IPS DF 19.7 (cell line): ENCODE measurements at regions not wholly inside any gene's neighbourhood (a gene's known extent, or its start where the extent isn't known, plus 50 kb on each side); places are given as distances from the start of the nearest gene placed in this dataset.

Experiments used
- DNase-seq: peaks from one replicate; pipeline ENCODE4 v3.0.0-alpha.2; 2013; ENCODE audit warnings: low read depth, low spot score

DNA sequence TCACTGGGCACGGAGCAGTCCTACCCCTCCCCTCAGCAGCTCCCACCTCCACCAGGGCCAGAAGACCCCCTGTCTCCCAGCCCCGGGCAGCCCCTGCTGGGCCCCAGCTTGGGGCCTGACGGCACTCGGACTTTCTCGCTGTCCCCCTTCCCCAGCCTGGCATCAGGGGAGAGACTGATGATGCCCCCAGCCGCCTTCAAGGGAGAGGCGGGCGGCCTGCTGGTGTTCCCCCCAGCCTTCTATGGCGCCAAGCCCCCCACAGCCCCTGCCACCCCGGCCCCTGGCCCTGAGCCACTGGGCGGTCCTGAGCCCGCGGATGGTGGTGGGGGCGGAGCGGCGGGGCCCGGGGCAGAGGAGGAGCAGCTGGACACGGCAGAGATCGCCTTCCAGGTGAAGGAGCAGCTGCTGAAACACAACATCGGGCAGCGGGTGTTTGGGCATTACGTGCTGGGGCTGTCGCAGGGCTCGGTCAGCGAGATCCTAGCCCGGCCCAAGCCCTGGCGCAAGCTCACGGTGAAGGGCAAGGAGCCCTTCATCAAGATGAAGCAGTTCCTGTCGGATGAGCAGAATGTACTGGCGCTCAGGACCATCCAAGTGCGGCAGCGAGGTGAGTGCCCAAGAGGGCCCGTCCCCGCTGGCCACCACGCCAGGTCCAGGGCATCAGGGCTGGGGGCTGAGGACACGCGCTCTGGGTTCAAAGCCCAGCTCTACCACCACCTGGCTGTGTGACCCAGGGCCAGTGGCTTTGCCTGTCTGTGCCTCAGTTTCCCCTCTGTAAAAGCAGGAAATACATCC is 58.6 kb downstream of the PHETA1 start:
- DNase-seq = no peak

DNA sequence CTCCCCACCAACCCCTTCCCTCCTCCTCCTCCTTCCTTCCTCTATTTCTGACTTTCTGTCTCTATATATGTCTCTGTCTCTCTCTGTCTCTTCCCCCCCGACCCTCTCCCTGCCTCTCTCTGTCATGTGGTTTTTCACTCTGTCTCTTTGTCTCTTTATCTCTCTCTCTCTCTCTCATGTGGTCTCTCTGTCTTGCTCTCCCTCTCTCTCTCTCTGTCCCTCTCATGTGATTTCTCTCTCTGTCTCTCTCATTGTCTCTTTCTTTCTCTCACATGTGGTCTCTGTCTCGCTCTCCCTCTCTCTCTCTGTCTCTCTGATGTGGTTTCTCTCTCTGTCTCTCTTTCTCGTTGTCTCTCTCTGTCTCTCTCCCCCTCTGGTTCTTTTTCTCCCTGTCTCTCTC is 59.3 kb downstream of the PHETA1 start:
- DNase-seq = no peak

DNA sequence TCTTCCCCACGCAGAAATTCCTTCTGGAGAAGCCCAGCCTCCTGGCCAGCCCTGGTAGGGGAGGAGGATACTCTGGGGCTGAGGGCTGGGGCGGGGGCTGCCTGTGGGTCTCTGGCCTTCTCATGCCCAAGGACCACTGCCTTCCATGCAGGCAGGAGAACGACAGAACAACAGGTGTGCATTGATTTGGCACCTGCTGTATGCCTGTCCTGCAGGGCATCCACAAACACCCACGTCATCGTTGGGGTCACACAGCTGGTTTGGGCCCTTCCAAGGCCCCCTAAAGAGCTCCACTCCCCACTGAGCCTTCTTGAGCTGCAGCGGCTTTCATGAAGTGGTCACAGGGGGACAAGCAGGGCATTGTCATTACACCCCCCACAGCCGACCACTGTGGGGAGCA is 60.4 kb downstream of the PHETA1 start:
- no peak for DNase-seq

DNA sequence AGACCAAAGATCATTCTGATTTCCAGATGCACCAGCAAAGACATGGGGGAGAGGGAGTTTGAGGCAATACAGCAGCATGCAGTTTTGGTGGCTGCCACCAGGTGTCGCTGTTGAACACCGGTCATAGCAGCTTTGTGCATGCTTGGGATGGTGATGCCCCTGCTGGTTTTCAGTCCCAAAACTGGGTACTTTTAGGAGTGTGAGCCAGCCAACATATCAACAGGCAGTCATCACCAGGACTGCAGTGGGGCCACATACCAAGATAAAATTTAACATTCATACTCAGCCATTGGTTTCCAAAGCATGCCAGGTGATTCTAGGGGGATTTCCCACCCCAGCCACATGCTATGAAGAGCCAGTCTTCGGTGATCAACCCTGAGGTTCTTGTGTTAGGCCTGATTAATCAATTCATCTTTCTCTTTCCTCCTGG is 64.2 kb downstream of the PHETA1 start:
- DNase-seq = no peak

DNA sequence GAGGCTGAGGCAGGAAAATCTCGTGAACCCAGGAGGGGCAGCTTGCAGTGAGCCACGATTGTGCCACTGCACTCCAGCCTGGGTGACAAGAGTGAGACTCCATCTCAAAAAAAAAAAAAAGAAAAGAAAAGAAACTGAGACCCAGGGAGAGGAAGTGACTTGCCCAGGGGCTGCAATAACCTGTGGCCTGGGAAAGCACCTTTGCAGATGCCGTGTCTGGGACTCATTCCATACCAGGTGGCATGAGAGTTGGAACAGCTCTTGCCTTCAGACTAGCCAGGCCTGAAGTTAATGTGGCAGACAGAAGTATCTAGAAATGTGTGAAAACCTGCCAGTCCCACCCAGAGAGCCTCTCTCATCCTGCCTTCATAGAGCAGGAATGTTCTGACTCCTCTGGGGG is 65.4 kb downstream of the PHETA1 start:
- DNase-seq = no peak

DNA sequence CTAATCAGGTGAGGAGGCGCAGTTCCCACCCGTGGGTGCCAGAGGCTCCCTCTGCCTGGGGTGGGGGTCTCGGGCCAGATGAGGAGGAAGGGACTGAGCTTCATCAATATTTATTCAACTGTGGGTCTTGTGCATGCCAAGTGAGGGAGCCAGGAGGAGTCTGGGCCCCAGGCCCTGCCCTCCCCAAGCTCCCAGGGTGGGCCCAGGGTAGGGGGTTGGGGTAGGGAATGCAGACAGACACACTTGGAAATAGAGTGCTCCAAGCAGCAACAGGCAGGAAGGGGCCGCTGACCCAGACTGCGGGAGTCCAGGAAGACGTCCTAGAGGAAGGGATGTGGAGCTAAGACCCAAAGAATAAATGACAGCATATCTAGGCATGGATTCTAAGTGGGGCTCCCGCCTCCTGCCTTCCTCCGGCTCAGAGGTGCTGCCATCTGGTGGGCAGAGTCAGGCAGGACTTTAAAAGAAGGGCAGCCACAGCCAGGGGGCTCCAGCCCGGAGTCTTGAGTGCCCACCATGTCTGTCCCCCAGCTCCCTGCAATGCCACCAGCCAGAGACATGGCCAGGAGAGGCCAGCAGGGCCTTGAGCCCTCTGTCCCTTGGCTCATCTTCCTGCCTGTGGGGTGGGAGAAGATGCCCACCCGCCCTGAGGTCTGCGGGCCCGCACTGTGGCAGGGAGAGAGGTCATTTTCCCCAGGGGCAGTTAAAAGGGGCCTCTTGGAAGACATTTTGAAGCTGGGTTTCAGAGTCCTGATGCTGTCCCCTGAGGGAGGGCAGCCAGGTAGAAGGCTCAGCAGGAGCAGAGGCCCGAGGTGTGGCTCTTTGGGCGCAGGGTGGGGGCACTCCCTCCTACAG is 70.1 kb downstream of the PHETA1 start:
- DNase-seq = peak; percentile 40

DNA sequence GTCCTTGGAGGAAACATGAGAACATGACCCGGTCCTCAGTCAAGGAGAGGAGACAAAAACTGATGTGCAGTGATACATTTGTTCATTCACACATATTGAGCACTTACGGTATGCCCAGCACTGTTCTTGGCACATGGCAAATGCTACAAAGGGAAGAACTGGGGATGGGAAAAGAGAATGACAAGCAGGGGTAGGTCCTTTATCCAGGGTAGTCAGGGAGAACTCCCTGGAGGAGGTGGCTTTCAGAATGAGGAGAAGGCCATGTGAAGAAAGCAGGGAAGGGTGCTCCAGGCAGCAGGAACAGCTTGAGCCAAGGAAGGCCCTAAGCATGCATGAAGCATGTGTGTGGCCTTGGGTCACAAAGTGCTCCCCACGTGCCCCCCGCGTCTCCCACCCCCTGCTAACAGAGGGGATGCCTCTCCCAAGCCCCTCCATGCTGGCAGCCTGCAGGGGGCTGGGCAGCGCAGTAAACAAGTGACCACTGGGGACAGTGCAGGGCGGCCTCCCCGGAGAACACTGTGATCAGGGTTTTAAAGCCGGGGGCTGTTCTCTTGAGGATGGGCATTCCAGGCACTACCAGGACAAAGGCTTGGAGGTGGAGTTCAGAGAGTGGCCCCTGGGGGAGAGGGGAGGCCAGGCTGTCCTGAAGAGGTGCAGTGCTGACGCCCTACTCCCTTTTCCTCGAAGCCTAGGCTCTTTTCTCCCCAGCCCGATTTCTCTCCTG is 71.0 kb downstream of the PHETA1 start:
- DNase-seq = no peak

DNA sequence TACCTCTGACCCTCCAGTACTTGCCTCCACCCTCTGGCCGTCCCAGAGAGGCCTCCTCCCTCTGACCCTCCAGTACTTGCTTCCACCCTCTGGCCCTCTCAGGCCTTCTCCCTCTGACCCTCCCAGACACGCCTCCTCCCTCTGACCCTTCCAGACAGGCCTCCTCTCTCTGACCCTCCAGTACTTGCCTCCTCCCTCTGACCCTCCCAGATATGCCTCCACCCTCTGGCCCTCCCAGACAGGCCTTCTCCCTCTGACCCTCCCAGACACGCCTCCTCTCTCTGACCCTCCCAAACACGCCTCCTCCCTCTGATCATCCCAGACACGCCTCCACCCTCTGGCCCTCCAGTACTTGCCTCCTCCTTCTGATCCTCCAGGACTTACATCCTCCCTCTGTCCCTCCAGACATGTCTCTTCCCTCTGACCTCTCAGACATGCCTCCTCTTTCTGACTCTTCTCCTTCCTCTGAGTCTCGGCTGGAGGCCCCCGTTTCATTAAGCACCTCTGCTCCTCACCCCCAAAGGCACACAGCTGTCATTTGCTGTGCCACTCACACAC is 71.9 kb downstream of the PHETA1 start:
- DNase-seq = no peak

DNA sequence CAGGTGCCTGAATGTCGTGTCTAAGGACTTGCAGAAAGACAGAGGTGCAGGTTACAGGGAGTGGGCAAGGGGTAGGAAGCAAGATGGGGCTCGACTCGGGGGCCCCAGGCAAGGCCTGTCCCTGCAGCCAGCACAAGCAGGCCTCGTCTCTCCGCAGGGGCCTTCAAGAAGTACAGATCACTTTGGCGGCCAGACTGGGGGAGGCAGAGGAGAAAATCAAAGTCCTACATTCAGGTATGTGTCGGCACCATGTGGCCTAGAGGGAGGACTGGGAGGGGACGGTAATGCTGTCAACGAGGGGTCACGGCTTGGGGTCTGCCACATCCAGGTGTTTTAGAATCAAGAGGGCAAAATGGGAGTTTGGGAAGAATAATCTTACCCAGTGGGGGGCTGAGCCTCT is 73.7 kb downstream of the PHETA1 start:
- no peak for DNase-seq

DNA sequence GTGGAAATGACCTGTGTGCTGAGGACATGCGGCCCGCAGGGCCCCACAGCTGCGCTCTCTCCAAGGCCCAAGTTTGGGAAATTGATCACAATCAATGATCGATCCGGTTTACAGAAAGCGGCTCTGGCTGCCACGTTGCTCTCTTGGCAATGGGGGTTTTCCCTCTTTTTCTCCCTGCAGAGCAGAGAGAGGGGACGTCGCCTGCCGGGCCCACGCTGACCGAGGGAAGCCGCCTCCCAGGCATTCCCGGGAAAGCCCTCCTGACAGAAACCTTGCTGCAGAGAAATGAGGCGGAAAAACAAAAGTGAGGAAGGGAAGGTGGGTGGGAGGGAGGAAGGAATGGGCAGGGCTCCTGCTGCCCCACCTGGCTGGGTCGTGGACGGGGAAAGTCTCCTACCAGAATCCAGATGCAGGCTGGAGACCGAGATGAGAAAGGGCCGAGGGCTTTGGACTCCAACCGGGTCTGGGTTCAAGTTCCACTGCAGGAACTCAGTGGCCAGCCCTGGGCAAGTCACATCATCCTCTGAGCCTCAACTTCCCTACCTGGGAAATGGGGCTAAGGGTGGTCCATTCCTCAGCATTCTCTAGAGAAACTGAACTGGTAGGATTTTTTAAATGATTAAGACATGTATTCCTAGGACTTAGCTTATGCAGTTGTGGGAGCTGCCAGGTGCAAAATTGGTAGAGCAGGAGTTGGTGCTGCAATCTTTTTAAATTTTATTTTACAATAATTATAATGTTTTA is 75.5 kb downstream of the PHETA1 start:
- DNase-seq = no peak

DNA sequence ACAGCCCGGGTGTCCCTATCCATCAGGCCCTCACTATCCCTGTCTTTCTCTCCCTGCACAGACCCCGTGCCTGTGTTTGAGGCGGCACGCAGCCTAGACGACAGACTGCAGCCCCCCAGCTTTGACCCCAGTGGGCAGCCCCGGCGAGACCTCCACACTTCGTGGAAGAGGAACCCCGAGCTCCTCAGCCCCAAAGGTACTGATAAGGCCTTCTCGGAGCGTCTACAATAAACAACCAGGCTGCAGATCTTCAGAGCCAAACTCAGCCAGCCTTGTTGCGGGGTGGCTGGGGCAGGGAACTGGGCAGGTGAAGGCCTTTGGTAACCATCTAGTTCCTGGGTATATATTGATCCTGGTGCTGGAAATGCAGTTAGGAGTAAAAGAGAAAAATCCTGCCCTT is 77.5 kb downstream of the PHETA1 start:
- DNase-seq = no peak

DNA sequence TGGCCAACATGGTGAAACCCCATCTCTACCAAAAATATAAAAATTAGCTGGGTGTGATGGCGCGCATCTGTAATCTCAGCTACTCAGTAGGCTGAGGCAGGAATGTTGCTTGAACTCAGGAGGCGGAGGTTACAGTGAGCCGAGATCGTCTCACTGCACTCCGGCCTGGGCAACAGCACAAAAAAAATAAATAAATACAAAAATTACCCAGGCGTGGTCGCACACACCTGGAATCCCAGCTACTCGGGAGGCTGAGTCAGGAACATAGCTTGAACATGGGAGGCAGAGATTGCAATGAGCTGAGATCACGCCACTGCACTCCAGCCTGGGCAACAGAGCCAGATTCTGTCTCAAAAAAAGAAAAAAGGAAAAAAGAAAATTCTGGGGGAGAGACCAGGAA is 80.1 kb downstream of the PHETA1 start:
- DNase-seq = no peak

DNA sequence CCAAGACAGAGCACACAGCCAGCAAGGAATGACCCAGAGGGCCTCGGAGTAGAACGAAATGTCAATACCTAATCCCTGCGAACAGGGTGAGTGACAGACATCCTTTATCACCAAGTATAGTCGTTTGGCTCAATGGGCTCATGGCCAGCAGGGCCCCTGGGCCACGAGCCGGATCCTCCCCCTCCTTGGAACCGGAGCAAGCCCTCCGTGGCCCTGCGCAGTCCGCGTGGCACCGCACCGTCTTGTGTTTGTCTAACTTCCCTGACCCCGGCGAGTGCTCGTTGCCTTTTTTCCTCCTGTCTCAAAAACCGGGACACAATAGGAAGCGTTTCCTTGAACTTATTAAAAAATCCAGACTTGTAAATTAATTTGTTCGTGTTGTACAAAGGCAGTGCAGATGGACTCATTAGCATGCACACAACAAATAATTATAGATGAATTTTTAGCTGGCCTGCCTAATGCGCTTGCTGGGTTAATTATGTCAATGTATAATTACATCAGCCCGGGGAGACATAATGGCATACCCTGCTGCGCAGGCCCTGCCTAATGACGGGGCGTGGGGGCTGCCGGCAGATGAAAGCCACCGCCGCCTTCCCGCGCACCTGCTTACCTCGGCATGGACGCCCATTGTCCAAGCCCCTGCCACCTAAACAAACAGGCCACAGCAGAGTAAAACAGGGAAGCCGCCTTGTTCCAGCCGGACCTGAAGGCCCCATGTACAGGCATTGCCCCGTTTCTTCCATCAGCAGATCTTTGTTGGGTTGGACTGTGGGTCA is 81.6 kb downstream of the PHETA1 start:
- DNase-seq = no peak

DNA sequence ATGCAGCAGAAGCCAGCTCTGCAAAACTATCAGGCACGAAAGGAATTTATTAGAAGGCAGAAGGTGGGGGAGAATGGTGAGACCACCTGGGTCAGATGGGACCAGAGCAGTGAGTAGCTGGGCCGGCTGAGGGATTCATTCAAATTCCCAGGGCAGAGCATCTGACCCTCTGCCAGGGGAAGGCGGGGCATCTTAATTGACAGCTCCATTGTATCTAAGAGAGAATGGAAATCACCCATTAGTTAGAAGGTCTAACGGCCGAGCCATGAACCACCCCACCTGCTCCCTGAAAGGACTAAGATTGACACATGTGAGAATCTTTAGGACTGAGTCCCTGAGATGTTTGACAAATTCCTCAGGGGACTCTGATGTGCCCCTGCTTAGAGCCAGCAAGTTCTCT is 83.7 kb downstream of the PHETA1 start:
- no peak for DNase-seq

DNA sequence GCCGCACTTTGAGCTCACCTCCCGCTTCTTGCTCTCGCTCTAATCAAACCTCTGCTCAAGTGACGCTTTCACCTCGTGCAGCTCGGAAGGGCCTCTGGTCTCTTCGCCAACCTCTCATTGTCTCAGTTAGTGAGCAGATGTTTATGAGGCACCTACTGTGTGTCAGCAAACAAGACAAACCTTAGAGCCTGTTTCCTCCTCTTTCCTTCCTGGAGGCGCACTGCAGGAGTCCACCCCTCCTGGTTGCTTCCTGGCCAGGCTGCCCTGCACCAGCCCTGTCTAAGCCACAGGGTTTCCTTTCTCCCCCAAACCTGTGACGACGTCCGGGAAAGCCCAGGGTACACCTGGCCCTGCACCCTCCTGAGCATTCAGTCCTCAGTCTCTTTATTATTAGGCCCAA is 84.2 kb downstream of the PHETA1 start:
- no peak for DNase-seq

DNA sequence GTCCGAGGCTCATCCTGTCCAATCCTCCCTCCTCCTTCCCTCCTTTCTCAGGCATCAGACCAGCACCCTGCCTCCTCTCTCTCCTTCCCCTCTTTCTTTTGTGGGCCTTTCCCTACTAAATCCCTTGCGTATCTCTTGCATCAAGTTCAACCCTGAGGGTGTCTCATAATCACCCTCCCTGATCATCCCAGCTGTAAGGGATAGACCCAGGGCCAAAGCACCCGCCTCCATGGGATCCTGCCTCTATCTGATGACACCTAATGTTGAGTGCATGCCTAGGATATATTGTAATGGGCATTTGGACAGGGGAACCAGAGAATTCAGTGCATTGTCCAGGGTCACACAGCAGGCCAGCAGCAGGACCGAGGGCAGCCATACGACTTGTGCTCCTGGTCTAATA is 84.9 kb downstream of the PHETA1 start:
- DNase-seq = no peak

DNA sequence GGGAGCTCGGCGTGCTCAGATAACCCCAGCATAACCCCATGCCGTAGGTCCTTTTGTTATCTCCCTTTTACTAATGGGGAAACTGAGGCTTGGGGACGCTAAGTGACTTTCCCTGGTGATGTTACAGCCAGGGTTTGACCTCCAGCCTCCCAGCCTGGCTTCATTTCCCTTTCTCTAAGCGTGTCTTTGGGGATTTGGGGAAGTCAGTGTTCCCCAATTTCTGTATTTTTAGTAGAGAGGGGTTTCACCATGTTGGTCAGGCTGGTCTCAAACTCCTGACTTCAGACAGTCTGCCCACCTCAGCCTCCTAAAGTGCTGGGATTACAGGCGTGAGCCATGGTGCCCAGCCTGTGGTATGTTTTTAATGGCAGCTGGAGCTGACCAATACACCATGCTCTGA is 85.4 kb downstream of the PHETA1 start:
- DNase-seq = no peak

DNA sequence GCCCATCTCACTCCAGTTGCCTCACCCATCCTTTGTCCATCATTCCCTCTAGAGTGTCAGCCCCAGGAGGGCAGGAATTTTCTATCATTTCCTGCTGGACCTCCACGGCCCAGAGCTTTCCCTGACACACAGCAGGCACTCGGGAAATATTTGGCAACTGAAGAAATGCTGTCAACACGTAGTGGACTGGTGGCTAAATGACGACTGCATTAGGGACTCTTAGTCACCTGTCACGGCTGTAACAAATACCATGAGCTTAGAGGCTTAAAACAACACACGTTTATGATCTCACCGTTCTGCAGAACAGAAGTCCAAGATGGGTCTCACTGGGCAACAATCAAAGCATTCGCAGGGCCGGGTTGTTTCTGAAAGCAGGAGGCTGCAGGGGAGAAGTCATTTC is 91.3 kb downstream of the PHETA1 start:
- DNase-seq = no peak

DNA sequence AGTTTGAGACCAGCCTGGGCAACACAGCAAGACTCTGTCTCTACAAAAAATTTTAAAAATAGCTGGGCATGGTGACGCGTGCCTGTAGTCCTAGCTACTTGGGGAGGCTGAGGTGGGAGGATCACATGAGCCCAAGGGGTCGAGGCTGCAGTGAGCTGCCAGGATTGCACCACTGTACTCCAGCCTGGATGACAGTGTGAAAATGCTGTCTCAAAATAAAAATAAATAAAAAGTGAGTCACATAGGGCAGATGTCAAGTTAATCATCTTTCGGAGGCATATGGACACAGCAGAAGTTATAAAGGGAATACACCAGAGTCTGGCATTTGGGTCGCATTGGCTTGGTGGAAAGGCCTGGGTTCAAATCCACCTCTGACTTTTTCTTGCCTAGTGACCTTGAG is 92.7 kb downstream of the PHETA1 start:
- no peak for DNase-seq

DNA sequence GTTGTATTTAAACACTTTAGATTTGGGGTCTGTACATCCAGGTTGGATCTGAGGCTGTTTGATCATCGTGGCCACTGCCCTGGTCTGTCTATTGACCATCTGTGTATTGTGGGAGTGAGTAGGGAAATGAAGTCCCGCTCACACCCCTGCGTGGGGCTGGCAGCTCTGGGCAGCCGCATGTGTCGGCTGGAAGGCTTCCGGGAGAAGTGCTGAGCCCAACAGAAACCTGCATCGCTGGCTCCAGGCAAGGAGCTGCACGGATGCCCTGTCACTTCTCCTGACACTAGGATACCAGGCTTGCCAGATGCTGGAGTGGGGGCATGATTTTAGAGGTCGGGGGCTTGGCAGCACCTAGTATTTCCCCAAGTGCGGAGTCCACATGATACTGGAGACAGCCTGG is 93.6 kb downstream of the PHETA1 start:
- DNase-seq = no peak

DNA sequence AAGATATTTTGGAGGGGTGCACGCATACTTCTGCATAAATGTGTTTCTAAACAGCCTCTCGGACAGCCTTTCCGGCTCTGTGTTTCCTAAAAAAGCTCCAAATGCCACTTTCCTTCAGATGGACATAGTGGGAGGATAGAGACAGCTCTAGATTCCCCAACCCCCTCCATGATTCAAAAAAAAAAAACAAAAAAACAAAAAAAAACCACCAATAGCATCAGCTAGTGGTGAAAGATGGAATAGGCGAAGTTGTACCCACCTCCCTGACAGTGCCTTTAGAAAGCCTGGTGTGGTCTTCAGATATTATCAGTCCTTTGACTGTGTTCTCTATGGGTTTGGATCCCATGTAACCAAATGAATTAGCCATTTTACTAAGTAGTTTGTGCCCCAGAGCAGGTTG is 94.1 kb downstream of the PHETA1 start:
- DNase-seq = no peak
